ENCODE measurements at regions not wholly inside any gene's neighbourhood (a gene's known extent, or its start where the extent isn't known, plus 50 kb on each side); places are given as distances from the start of the nearest gene placed in this dataset.

- TF ChIP-seq, protein P1, sequence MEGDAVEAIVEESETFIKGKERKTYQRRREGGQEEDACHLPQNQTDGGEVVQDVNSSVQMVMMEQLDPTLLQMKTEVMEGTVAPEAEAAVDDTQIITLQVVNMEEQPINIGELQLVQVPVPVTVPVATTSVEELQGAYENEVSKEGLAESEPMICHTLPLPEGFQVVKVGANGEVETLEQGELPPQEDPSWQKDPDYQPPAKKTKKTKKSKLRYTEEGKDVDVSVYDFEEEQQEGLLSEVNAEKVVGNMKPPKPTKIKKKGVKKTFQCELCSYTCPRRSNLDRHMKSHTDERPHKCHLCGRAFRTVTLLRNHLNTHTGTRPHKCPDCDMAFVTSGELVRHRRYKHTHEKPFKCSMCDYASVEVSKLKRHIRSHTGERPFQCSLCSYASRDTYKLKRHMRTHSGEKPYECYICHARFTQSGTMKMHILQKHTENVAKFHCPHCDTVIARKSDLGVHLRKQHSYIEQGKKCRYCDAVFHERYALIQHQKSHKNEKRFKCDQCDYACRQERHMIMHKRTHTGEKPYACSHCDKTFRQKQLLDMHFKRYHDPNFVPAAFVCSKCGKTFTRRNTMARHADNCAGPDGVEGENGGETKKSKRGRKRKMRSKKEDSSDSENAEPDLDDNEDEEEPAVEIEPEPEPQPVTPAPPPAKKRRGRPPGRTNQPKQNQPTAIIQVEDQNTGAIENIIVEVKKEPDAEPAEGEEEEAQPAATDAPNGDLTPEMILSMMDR (IDR thresholded peaks at IDR 0.05): no peak
- no peak for TF ChIP-seq POLR2A (IDR thresholded peaks at IDR 0.05)
Observed at GRCh38 chr5:142399891-142400290, 75.1 kb upstream of the SPRY4 start.
